Mesendoderm (in vitro differentiated cells): ENCODE measurements at regions not wholly inside any gene's neighbourhood (a gene's known extent, or its start where the extent isn't known, plus 50 kb on each side); places are given as distances from the start of the nearest gene placed in this dataset.
A peak's percentile ranks its signal among the peaks of the same experiment; 100 is the strongest.

ENCODE experiments used
- DNase-seq: peaks from one replicate; pipeline ENCODE4 v3.0.0; 2013
- H2AK5ac ChIP-seq: 2 replicates; pipeline ENCODE4 v1.6.1; 2013; ENCODE audit warnings: low read length, inconsistent platforms
- H2BK120ac ChIP-seq: 2 replicates; pipeline ENCODE4 v1.6.1; 2013; ENCODE audit warnings: low read depth, mild to moderate bottlenecking, low read length, moderate library complexity, mixed read lengths
- H2BK15ac ChIP-seq: replicated peaks from 2 replicates; pipeline ENCODE4 v1.6.1; 2013; ENCODE audit warnings: low read depth, mild to moderate bottlenecking, moderate library complexity
- H2BK5ac ChIP-seq: 2 replicates; pipeline ENCODE4 v1.6.1; 2013; ENCODE audit warnings: low read length, inconsistent platforms
- H3K18ac ChIP-seq: 2 replicates; pipeline ENCODE4 v1.6.1; 2013; ENCODE audit warnings: mild to moderate bottlenecking, low read length, mixed read lengths
- H3K23ac ChIP-seq: one replicate; pipeline ENCODE4 v1.6.1; 2013; ENCODE audit warnings: low read length
- H3K27ac ChIP-seq: 2 replicates; pipeline ENCODE4 v1.5.1; 2013; ENCODE audit warnings: low read depth, mild to moderate bottlenecking, inconsistent platforms, low read length, moderate library complexity
- H3K27me3 ChIP-seq: 2 replicates; pipeline ENCODE4 v1.6.1; 2013; ENCODE audit warnings: low read length, control low read depth, mild to moderate bottlenecking, inconsistent platforms; ENCODE audit not compliant: insufficient read depth, poor library complexity
- H3K36me3 ChIP-seq: 2 replicates; pipeline ENCODE4 v1.6.1; 2013; ENCODE audit warnings: low read length, inconsistent platforms; ENCODE audit not compliant: control insufficient read depth, insufficient read depth
- H3K4ac ChIP-seq: one replicate; pipeline ENCODE4 v1.6.1; 2013; ENCODE audit warnings: low read depth, mild to moderate bottlenecking, low read length, moderate library complexity
- H3K4me1 ChIP-seq: 2 replicates; pipeline ENCODE4 v1.6.1; 2013; ENCODE audit warnings: low read depth, low read length, inconsistent platforms; ENCODE audit not compliant: control insufficient read depth
- H3K4me2 ChIP-seq: 2 replicates; pipeline ENCODE4 v1.6.1; 2013; ENCODE audit warnings: low read length
- H3K4me3 ChIP-seq: 2 replicates; pipeline ENCODE4 v1.5.1; 2013; ENCODE audit warnings: mild to moderate bottlenecking, low read length
- H3K56ac ChIP-seq: one replicate; pipeline ENCODE4 v1.6.1; 2013; ENCODE audit warnings: low read length
- H3K79me1 ChIP-seq: 2 replicates; pipeline ENCODE4 v1.6.1; 2013; ENCODE audit warnings: low read length, inconsistent platforms
- H3K79me2 ChIP-seq: 2 replicates; pipeline ENCODE4 v1.6.1; 2013; ENCODE audit warnings: mild to moderate bottlenecking, low read length; ENCODE audit not compliant: control insufficient read depth, insufficient read depth
- H3K9ac ChIP-seq: 2 replicates; pipeline ENCODE4 v1.6.1; 2013; ENCODE audit warnings: low read length, inconsistent platforms
- H4K5ac ChIP-seq: one replicate; pipeline ENCODE4 v1.6.1; 2013; ENCODE audit warnings: low read length
- H4K8ac ChIP-seq: one replicate; pipeline ENCODE4 v1.6.1; 2013; ENCODE audit warnings: low read depth, mild to moderate bottlenecking, control low read depth, low read length, moderate library complexity
- WGBS: extraction: QIAGEN DNeasy Blood & Tissue Kit; methylation state at CpG from one replicate; pipeline ENCODE4 v1.1.7; 2013; ENCODE audit warnings: low lambda C conversion rate, missing lambda C conversion rate; ENCODE audit not compliant: insufficient coverage; ENCODE audit errors: extremely low coverage; 5-methylcytosine and 5-hydroxymethylcytosine counted together

- Histone ChIP-seq H2BK120ac (peak overlapping the region; percentile 35), H3K23ac (no peak overlapping the region), H4K8ac (no peak overlapping the region), H3K27ac (no peak overlapping the region), H3K4me3 (no peak overlapping the region), H3K4ac (no peak overlapping the region), H3K79me2 (no peaks in the 10 kb centered on the region), H3K79me1 (no peaks in the 10 kb centered on the region), H2BK15ac (no peak overlapping the region), H3K36me3 (no peaks in the 10 kb centered on the region), H3K4me1 (no peaks in the 10 kb centered on the region), H4K5ac (no peak overlapping the region), H3K18ac (peak overlapping the region; percentile 93), H3K4me2 (no peak overlapping the region), H2BK5ac (no peak overlapping the region), H3K27me3 (no peaks in the 10 kb centered on the region), H3K56ac (no peak overlapping the region), H2AK5ac (no peak overlapping the region), H3K9ac (no peak overlapping the region)
- WGBS = no CpG with 5 or more reads among the region's 10 CpGs
- peak; percentile 36 for DNase-seq
These were observed 452.3 kb upstream of the ID2 start for GRCh38 chr2:8229546-8229986.

- H3K36me3 ChIP-seq = no peaks in the 10 kb centered on the region
- no peak overlapping the region for H2BK5ac ChIP-seq
- no peak overlapping the region for H2BK120ac ChIP-seq
- no peak overlapping the region for H2BK15ac ChIP-seq
- H3K23ac ChIP-seq = no peak overlapping the region
- H3K4me3 ChIP-seq = no peak overlapping the region
- no peak overlapping the region for H3K4ac ChIP-seq
- no peaks in the 10 kb centered on the region for H3K27me3 ChIP-seq
- H3K79me2 ChIP-seq = no peaks in the 10 kb centered on the region
- H3K4me1 ChIP-seq = no peaks in the 10 kb centered on the region
- no peak overlapping the region for H3K27ac ChIP-seq
- no peak for DNase-seq
- H3K9ac ChIP-seq = no peak overlapping the region
- H4K5ac ChIP-seq = no peak overlapping the region
- H4K8ac ChIP-seq = no peak overlapping the region
- no peak overlapping the region for H3K56ac ChIP-seq
- no peaks in the 10 kb centered on the region for H3K79me1 ChIP-seq
- no peak overlapping the region for H3K18ac ChIP-seq
- no peak overlapping the region for H2AK5ac ChIP-seq
- no CpG with 5 or more reads among the region's 1 CpG for WGBS
- no peak overlapping the region for H3K4me2 ChIP-seq
These were observed 451.4 kb upstream of the ID2 start for GRCh38 chr2:8230466-8230865.

- Histone ChIP-seq H4K5ac (no peak overlapping the region), H3K4me3 (no peak overlapping the region), H3K23ac (no peak overlapping the region), H2BK5ac (no peak overlapping the region), H3K27ac (no peak overlapping the region), H2AK5ac (no peak overlapping the region), H3K79me1 (no peaks in the 10 kb centered on the region), H4K8ac (no peak overlapping the region), H3K9ac (no peak overlapping the region), H3K36me3 (no peaks in the 10 kb centered on the region), H3K27me3 (no peaks in the 10 kb centered on the region), H3K4me2 (no peak overlapping the region), H2BK120ac (no peak overlapping the region), H3K18ac (no peak overlapping the region), H3K56ac (no peak overlapping the region), H3K79me2 (no peaks in the 10 kb centered on the region), H3K4ac (no peak overlapping the region), H3K4me1 (no peaks in the 10 kb centered on the region), H2BK15ac (no peak overlapping the region)
- no peak for DNase-seq
- no CpG with 5 or more reads among the region's 3 CpGs for WGBS
These were observed 450.0 kb upstream of the ID2 start for GRCh38 chr2:8231902-8232301.

DNA sequence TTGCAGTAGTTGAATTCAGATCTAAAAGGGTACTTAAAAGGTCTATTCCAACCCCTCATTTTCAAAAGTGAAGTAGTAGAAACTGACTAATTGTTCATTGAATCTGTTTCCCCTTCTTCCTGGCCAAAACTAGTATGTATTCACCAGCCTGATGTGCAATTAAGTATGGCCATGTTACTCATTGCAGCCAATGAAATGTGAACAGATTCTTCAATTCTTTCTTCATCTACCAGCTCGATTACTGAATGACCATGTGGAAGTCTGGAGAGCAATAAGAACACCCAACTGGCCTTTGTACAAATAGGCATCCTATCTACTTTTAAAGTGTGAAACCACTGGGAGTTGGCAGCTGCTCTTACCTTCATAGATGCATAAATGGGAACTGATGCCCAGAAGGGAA is 449.0 kb upstream of the ID2 start:
- Histone ChIP-seq H4K8ac (no peak overlapping the region), H3K79me1 (no peaks in the 10 kb centered on the region), H3K18ac (no peak overlapping the region), H3K79me2 (no peaks in the 10 kb centered on the region), H3K27me3 (no peaks in the 10 kb centered on the region), H4K5ac (no peak overlapping the region), H2BK5ac (no peak overlapping the region), H3K27ac (no peak overlapping the region), H3K4ac (no peak overlapping the region), H3K9ac (no peak overlapping the region), H3K4me3 (no peak overlapping the region), H2AK5ac (no peak overlapping the region), H3K4me2 (no peak overlapping the region), H3K23ac (no peak overlapping the region), H2BK15ac (no peak overlapping the region), H3K56ac (no peak overlapping the region), H3K36me3 (no peaks in the 10 kb centered on the region), H2BK120ac (no peak overlapping the region), H3K4me1 (no peaks in the 10 kb centered on the region)
- no peak for DNase-seq
- WGBS = no CpG with 5 or more reads among the region's 1 CpG

- Histone ChIP-seq H2BK120ac (no peak overlapping the region), H2AK5ac (no peak overlapping the region), H3K18ac (no peak overlapping the region), H3K27me3 (no peaks in the 10 kb centered on the region), H3K9ac (no peak overlapping the region), H3K36me3 (no peaks in the 10 kb centered on the region), H3K79me1 (no peaks in the 10 kb centered on the region), H4K8ac (no peak overlapping the region), H3K27ac (no peak overlapping the region), H2BK5ac (no peak overlapping the region), H3K4me3 (no peak overlapping the region), H3K4ac (no peak overlapping the region), H3K4me1 (no peaks in the 10 kb centered on the region), H2BK15ac (no peak overlapping the region), H3K4me2 (no peak overlapping the region), H3K23ac (no peak overlapping the region), H3K56ac (no peak overlapping the region), H3K79me2 (no peaks in the 10 kb centered on the region), H4K5ac (no peak overlapping the region)
- DNase-seq = no peak
- WGBS = no CpG with 5 or more reads among the region's 3 CpGs
These were observed 447.6 kb upstream of the ID2 start for GRCh38 chr2:8234253-8234652.

DNA sequence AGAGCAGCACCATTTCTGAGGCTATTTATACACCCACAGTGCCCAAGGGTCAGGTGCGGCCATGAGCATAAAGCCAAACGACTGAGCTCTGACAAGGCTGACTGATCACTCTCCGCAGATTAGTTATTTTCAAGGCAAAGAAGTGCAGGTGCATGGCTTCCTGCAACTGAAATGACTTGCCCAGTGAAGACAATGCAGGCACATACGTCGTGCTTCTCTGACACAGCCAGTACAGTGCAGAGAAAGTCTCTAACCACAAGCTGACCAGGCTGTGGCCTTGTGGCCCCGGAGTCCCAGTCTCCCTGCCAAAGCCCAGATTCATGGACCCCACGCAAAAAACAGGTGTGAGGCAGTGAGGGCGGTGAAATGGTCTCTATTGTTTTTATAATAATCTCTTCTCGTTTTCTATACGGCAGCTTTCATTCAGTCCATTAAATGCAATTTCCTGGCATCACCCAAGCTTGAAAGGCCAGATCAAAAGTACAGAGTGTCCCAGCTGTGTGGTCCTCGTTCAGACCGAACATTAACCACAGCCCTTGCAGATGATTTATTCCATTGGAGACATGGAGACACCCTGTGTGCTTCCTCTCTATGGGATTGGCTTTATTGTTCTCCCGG is 447.0 kb upstream of the ID2 start:
- DNase-seq = no peak
- no peak overlapping the region for H3K4me2 ChIP-seq

More for the DNA sequence above, 447.0 kb upstream of the ID2 start:
- Histone ChIP-seq H3K4me1 (no peaks in the 10 kb centered on the region), H3K18ac (no peak overlapping the region), H3K27me3 (no peaks in the 10 kb centered on the region), H4K5ac (no peak overlapping the region), H2AK5ac (no peak overlapping the region), H3K79me1 (no peaks in the 10 kb centered on the region), H3K27ac (no peak overlapping the region), H3K79me2 (no peaks in the 10 kb centered on the region), H3K23ac (no peak overlapping the region), H3K9ac (no peak overlapping the region), H3K36me3 (no peaks in the 10 kb centered on the region), H4K8ac (no peak overlapping the region), H2BK5ac (no peak overlapping the region), H3K4me3 (no peak overlapping the region), H3K4ac (no peak overlapping the region), H2BK15ac (no peak overlapping the region), H3K56ac (no peak overlapping the region), H2BK120ac (no peak overlapping the region)
- WGBS = no CpG with 5 or more reads among the region's 13 CpGs
